ENCODE measurements at regions not wholly inside any gene's neighbourhood (a gene's known extent, or its start where the extent isn't known, plus 50 kb on each side); places are given as distances from the start of the nearest gene placed in this dataset.
A peak's percentile ranks its signal among the peaks of the same experiment; 100 is the strongest.
"Not testable (repeated sequence)": the region's sequence is repeated elsewhere in the genome, so short reads cannot be mapped to it uniquely, and the experiment has no call there.

- DNase-seq (ENCODE audit: low read depth): peak; percentile 94
These were observed 51.1 kb downstream of the DOP1B start for GRCh38 chr21:36207577-36208320.

GRCh38 chr21:36208326-36209013, 51.8 kb downstream of the DOP1B start:
- DNase-seq (ENCODE audit: low read depth): no peak

- DNase-seq (ENCODE audit: low read depth): peak; percentile 74
These were observed 53.1 kb downstream of the DOP1B start for GRCh38 chr21:36209626-36210171.

GRCh38 chr21:36210779-36211659, 54.4 kb downstream of the DOP1B start:
- no peak for DNase-seq (ENCODE audit: low read depth)

GRCh38 chr21:36211660-36212512, 55.3 kb downstream of the DOP1B start:
- DNase-seq (ENCODE audit: low read depth): peak; percentile 91

GRCh38 chr21:36212513-36212780, 55.8 kb downstream of the DOP1B start:
- no peak for DNase-seq (ENCODE audit: low read depth)

- DNase-seq (ENCODE audit: low read depth): no peak
These were observed 57.9 kb downstream of the DOP1B start for GRCh38 chr21:36214561-36214960.

- no peak for DNase-seq (ENCODE audit: low read depth)
These were observed 61.1 kb downstream of the DOP1B start for GRCh38 chr21:36217743-36218142.

GRCh38 chr21:36218691-36219090, 62.1 kb downstream of the DOP1B start:
- no peak for DNase-seq (ENCODE audit: low read depth)

GRCh38 chr21:36223451-36223850, 66.8 kb downstream of the DOP1B start:
- DNase-seq (ENCODE audit: low read depth): no peak

- no peak for DNase-seq (ENCODE audit: low read depth)
These were observed 72.6 kb downstream of the DOP1B start for GRCh38 chr21:36229181-36229580.

- DNase-seq (ENCODE audit: low read depth): not testable (repeated sequence)
These were observed 74.8 kb downstream of the DOP1B start for GRCh38 chr21:36231444-36231843.

- no peak for DNase-seq (ENCODE audit: low read depth)
These were observed 76.0 kb downstream of the DOP1B start for GRCh38 chr21:36232641-36233040.

GRCh38 chr21:36235058-36235582, 78.5 kb downstream of the DOP1B start:
- DNase-seq (ENCODE audit: low read depth): no peak

- DNase-seq (ENCODE audit: low read depth): no peak
These were observed 79.6 kb downstream of the DOP1B start for GRCh38 chr21:36236052-36236730.

- no peak for DNase-seq (ENCODE audit: low read depth)
These were observed 80.8 kb downstream of the DOP1B start for GRCh38 chr21:36237441-36237840.

- no peak for DNase-seq (ENCODE audit: low read depth)
These were observed 80.4 kb upstream of the MORC3 start for GRCh38 chr21:36239585-36239984.

GRCh38 chr21:36241717-36242116, 78.3 kb upstream of the MORC3 start:
- DNase-seq (ENCODE audit: low read depth): no peak

- DNase-seq (ENCODE audit: low read depth): no peak
These were observed 74.9 kb upstream of the MORC3 start for GRCh38 chr21:36245115-36245514.

GRCh38 chr21:36245649-36246048, 74.3 kb upstream of the MORC3 start:
- no peak for DNase-seq (ENCODE audit: low read depth)

Data from HT1080 (cell line).